GM12874 (cell line): ENCODE measurements at regions not wholly inside any gene's neighbourhood (a gene's known extent, or its start where the extent isn't known, plus 50 kb on each side); places are given as distances from the start of the nearest gene placed in this dataset.

Experiments used
- TF ChIP-seq, protein P1 (sequence below): IDR thresholded peaks from 2 replicates; pipeline ENCODE4 v1.5.1; 2011; ENCODE audit warnings: low read depth, mild to moderate bottlenecking, control low read depth, low read length, moderate library complexity; ENCODE audit not compliant: insufficient read depth

DNA sequence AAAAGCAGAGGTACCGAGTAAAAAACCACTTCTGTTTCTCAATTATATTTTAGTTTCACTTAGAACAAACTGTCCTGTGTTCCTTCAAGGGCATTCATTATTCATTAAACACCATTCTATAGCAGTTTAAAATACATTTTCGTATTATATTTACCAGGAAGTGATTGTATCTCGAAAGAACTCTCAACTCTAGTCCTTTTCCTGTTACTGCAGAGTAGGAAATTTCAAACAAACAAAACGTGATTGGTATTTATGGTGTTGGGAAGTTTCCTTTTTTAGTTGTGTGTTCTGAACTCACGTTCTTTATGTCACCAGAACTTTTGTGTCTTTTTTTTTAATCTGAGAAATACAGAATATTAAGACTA lies 139.5 kb upstream of the BTBD3 start:
- TF ChIP-seq, protein P1, sequence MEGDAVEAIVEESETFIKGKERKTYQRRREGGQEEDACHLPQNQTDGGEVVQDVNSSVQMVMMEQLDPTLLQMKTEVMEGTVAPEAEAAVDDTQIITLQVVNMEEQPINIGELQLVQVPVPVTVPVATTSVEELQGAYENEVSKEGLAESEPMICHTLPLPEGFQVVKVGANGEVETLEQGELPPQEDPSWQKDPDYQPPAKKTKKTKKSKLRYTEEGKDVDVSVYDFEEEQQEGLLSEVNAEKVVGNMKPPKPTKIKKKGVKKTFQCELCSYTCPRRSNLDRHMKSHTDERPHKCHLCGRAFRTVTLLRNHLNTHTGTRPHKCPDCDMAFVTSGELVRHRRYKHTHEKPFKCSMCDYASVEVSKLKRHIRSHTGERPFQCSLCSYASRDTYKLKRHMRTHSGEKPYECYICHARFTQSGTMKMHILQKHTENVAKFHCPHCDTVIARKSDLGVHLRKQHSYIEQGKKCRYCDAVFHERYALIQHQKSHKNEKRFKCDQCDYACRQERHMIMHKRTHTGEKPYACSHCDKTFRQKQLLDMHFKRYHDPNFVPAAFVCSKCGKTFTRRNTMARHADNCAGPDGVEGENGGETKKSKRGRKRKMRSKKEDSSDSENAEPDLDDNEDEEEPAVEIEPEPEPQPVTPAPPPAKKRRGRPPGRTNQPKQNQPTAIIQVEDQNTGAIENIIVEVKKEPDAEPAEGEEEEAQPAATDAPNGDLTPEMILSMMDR, result no peak

DNA sequence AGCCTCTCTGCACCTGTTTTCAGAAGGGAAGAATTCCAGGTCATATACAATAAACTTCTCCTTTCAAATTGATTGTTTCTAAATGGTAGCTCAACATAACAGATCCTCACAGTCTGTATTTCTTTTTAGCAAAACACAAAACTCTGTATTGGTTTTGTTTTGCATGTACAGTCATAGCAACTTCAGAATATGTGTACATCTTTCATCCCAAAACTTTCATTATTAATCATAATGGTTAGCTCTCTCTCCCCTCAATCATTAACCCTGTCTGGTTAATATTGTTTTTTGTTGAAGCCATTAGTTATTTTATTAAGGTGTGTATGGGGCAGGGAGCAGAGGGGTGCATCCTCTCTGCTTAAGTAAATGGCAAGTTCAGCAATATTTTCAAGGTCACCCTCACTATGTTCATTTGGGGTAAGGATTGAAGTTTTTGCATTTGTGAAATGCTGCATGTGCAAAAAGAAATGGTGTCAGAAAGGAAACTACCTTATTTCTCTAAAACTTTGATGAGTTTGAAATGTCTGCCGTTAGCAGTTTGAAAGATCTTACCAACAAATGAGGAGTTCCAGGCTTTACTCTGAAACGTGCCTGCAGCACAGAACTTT lies 136.8 kb upstream of the BTBD3 start:
- TF ChIP-seq, protein P1, result no peak

DNA sequence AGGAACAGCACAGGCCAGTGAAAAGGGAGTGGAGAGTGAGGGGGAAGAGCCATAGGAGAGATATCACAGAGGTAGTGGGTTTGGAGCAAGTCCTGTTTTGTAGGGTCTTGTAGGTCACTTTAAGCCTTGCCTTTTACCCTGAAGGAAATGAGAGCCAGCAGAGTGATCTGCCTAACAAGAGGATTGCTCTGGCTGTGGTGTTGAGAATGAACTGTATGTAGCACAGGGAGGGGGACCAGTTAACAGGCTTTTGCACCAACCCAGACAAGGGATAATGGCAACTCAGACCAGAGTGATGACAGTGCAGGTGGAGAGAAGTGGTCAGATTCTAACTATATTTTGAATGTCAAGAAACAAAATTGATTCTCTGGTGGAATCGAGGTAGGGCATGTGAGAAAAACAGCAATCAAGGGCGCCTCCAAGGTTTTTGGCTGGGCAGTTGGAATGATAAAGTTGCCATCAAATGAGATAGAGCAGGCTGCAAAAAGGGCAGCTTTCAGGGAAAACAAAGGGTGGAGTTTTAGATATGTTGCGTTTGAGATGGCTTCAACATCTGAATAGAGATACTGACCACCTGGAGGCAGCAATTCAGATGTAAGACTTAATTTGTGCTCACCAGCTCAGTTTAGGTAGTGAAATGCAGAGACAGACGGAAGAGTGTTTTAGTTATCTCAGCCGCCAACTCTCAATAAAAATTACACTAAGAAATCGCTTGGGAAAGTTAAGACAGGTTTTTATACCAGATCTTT lies 134.4 kb upstream of the BTBD3 start:
- TF ChIP-seq, protein P1, result no peak

DNA sequence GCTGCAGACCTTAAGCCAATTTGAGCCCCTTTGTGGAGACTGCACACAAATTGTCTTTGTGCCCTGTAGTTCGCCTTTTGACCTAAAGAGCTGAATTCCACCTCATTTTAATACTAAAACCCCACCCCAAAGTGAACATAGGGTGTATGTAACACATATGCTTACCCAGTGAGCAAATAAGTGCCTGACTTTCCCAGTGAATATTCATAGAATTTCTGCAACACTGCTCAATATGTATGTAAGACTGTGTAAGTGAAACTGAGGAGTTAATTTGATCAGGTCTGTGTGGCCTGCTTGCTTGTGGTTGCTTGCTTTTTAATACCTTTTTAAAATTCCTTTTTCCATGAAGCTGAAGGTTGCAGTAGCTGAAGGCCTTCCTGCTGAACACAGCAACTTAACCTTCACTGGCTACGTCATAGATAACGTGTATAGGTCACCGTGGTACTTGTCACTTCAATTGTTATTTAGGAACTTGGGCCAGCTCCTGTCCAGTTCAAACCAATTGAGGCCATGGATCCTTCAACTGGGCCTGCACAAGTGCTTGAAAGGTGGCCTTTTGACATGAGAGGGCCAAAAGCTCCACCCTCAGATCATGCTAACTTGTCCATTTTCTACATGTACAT lies 131.7 kb upstream of the BTBD3 start:
- TF ChIP-seq, protein P1, result no peak

- TF ChIP-seq, protein P1, result no peak
Observed at GRCh38 chr20:11790046-11790445, 127.6 kb upstream of the BTBD3 start.

GRCh38 chr20:11791316-11791715 lies 126.4 kb upstream of the BTBD3 start:
- TF ChIP-seq, protein P1, result no peak

DNA sequence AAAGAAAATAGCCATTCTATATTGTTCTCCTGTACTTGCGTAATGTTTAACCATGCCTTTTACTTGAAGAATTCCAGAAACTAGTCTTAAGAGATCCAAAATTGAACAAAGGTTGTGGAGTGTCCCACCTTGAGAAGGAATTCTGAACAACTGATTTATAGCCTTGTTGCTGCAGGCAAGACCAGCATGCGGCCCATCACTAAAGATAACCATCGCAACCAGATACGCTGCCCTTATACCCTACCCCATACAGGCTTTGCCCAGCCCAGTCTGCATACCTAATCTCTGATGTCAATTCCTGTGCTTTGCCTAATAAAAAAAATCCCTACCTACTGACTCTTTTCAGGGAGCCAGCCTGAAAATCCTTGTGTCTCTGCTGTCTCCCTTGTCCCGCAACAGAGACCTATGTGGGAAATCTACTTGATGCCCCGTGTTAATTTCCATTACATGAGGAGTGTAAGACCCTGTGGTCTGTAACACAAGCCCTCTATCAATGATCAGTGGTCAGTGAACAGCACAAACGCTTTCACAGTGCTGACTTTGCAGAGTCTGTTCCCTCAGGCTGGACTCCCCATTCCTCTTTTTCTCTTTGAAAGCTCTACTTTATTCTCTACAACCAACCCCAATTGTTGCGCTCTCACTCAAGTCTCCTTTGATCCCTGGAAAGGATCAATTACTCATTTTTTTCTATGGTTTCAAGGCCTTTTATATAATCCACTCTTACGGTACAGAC lies 125.7 kb upstream of the BTBD3 start:
- TF ChIP-seq, protein P1, result no peak
